ENCODE measurements at regions not wholly inside any gene's neighbourhood (a gene's known extent, or its start where the extent isn't known, plus 50 kb on each side); places are given as distances from the start of the nearest gene placed in this dataset.

- TF ChIP-seq CTCF (IDR thresholded peaks at IDR 0.05) (no peak), EZH2 (IDR thresholded peaks at IDR 0.05) (no peak), EZH2phosphoT487 (IDR thresholded peaks at IDR 0.05) (no peak)
Observed at GRCh38 chr2:128639120-128639477, 320.4 kb upstream of the HS6ST1 start.

All from neural progenitor cell (in vitro differentiated cells).